OCI-LY1 (cell line): ENCODE measurements at regions not wholly inside any gene's neighbourhood (a gene's known extent, or its start where the extent isn't known, plus 50 kb on each side); places are given as distances from the start of the nearest gene placed in this dataset.

Experiments
- CTCF ChIP-seq: fragments of 200-600 bp; sonication (generic), shearing (Covaris generic); IDR thresholded peaks from 2 replicates; pipeline ENCODE4 v1.5.1; 2017; ENCODE audit warnings: mild to moderate bottlenecking, antibody characterized with exemption, low read length, moderate library complexity, mixed read lengths
- EZH2 ChIP-seq: fragments of 200-600 bp; sonication (generic), shearing (Covaris generic); IDR thresholded peaks from 2 replicates; pipeline ENCODE4 v1.8.0; 2017; ENCODE audit warnings: borderline replicate concordance, mixed run types, mild to moderate bottlenecking, antibody characterized with exemption, low read length, moderate library complexity, mixed read lengths

GRCh38 chr14:30053103-30053502 lies 125.5 kb upstream of the PRKD1 start:
- TF ChIP-seq CTCF (no peak), EZH2 (no peak)
